Subcutaneous abdominal adipose tissue (tissue), 5 donors: ENCODE measurements at regions not wholly inside any gene's neighbourhood (a gene's known extent, or its start where the extent isn't known, plus 50 kb on each side); places are given as distances from the start of the nearest gene placed in this dataset.
"Not testable (repeated sequence)": the region's sequence is repeated elsewhere in the genome, so short reads cannot be mapped to it uniquely, and the experiment has no call there.

ENCODE experiments used
- H3K27ac ChIP-seq: one replicate; pipeline ENCODE4 v1.7.0; 2013; ENCODE audit warnings: low read depth, mild to moderate bottlenecking, inconsistent platforms, low read length, moderate library complexity
- H3K27me3 ChIP-seq, 5 donors: one replicate each; pipeline ENCODE4 v1.7.0; 2013; ENCODE audit warnings: low read length in 5 of 5, inconsistent platforms in 1 of 5; ENCODE audit not compliant: control insufficient read depth in 5 of 5, insufficient read depth in 4 of 5
- H3K36me3 ChIP-seq, 5 donors: one replicate each; pipeline ENCODE4 v1.7.0; 2013; ENCODE audit warnings: low read length in 5 of 5; ENCODE audit not compliant: control insufficient read depth in 5 of 5, insufficient read depth in 5 of 5
- H3K4me1 ChIP-seq, 5 donors: one replicate each; pipeline ENCODE4 v1.7.0; 2013; ENCODE audit warnings: low read length in 5 of 5, mild to moderate bottlenecking in 3 of 5, moderate library complexity in 1 of 5; ENCODE audit not compliant: control insufficient read depth in 5 of 5, insufficient read depth in 5 of 5
- H3K4me3 ChIP-seq, 5 donors: one replicate each; pipeline ENCODE4 v1.7.0; 2013; ENCODE audit warnings: low read length in 5 of 5, low read depth in 1 of 5
- H3K9ac ChIP-seq, 5 donors: one replicate each; pipeline ENCODE4 v1.7.0; 2013; ENCODE audit warnings: low read length in 5 of 5, mild to moderate bottlenecking in 4 of 5, moderate library complexity in 3 of 5
- H3K9me3 ChIP-seq, 5 donors: one replicate each; pipeline ENCODE4 v1.7.0; 2013; ENCODE audit warnings: low read length in 5 of 5; ENCODE audit not compliant: control insufficient read depth in 5 of 5
- donor health status: healthy.
- donor health status: healthy.
- donor health status: healthy.
- donor health status: healthy.
- donor health status: healthy.

DNA sequence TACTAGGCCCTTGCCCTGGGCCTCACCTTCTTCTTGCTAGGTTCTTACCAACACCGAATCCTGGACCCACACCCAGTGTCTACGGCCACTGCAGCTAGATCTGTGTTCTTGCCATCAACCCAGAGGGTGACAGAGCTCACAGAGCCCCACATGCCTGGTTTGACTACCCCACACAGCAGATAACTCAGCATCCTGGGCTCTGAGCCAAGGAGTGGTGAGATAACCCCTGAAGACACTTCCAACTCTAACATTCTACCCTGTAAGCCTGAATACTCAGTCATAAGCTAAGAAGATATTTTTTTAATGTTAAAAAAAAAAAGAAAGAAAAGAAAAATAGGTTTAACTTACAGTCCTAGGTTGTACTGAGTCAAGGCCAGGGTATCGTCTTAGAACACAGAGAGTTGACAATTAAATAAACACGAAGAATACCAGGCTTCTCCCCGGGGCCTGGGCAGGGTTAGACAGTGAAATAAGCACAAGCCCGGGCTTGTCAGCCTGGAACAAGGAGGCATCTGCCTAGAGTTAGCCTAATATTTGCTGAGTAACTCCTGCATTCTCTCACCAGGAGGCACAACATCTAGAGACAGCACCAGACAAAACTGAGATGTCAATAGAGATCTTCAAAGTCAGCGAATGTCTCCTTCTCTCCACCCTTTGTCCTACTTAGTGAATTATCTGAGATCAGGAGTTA is 556.5 kb upstream of the LRRN3 start:
- Histone ChIP-seq H3K9ac (no peak overlapping the region), H3K27me3 (no peaks in the 10 kb centered on the region), H3K27ac (no peak overlapping the region), H3K36me3 (no peaks in the 10 kb centered on the region), H3K4me1 (peaks cover 0 to 10% (median 0%) of the 10 kb centered on the region in 5 donors), H3K4me3 (no peak overlapping the region), H3K9me3 (no peaks in the 10 kb centered on the region)

DNA sequence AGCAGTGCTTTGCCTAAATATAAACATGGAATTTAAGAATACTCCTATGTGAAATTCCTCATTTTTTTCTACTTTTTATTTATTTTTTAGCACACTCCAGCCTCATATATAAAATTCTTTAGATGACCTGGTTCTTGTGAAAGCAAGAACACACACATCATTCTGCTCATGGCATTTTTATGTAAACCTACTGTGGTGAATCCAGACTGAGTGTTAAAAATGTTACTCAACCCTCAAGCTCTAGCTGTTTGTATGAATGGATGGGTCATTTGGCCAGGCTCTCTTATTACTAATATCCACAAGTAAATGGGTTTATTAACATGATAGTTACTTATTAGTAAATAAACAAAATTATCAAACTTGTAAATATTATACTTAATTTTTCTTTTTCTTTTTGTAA is 551.7 kb upstream of the LRRN3 start:
- Histone ChIP-seq H3K9ac (no peak overlapping the region), H3K27ac (no peak overlapping the region), H3K9me3 (peaks cover 0 to under 1% (median 0%) of the 10 kb centered on the region in 5 donors), H3K4me1 (peaks cover 0 to 9% (median 0%) of the 10 kb centered on the region in 5 donors), H3K36me3 (no peaks in the 10 kb centered on the region), H3K27me3 (no peaks in the 10 kb centered on the region), H3K4me3 (no peak overlapping the region)

DNA sequence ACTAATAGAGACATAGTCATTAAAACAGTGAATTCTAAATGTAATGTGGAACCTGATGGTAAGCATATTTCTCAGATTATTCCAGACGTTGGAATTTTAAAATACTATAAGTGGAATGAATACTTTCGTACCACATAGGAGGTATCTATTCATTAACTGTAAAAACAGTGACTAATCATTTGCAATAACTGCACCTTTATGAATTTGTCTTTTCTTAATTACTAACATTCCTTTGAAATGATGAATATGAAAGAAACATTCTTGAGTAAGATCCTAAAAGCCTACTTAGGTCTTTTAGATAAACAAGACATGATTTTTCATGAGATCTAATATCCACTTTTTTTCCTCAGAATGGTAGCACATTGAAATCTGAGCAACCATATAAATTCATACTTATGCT is 549.0 kb upstream of the LRRN3 start:
- H3K9ac ChIP-seq, result no peak overlapping the region
- no peaks in the 10 kb centered on the region for H3K36me3 ChIP-seq

DNA sequence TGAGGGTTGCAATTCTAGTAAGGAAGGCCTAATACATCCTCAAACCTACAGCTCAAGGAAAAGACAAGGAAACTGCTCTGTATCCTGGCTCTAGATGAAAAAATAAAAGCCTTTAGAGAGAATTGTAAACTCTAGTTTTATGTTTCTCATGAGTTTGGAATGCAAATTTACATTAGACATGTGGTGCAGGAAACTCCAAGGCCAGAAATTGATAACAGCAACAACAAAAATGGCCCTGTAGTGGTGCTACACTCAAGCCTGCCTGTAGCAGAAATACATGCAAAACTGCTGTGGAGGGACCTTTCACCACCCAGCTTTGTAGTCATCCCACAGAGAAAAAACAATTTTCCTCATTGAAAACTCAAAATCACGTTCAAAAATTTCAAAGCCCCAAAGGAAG is 546.7 kb upstream of the LRRN3 start:
- Histone ChIP-seq H3K9me3 (peaks cover 0 to 2% (median 0%) of the 10 kb centered on the region in 5 donors), H3K4me1 (no peaks in the 10 kb centered on the region), H3K9ac (no peak overlapping the region), H3K36me3 (no peaks in the 10 kb centered on the region), H3K27ac (no peak overlapping the region), H3K4me3 (no peak overlapping the region), H3K27me3 (no peaks in the 10 kb centered on the region)

More for the DNA sequence above, 549.0 kb upstream of the LRRN3 start:
- Histone ChIP-seq H3K4me1 (no peaks in the 10 kb centered on the region), H3K27ac (no peak overlapping the region), H3K27me3 (no peaks in the 10 kb centered on the region), H3K4me3 (no peak overlapping the region), H3K9me3 (peaks cover 0 to 2% (median 0%) of the 10 kb centered on the region in 5 donors)

DNA sequence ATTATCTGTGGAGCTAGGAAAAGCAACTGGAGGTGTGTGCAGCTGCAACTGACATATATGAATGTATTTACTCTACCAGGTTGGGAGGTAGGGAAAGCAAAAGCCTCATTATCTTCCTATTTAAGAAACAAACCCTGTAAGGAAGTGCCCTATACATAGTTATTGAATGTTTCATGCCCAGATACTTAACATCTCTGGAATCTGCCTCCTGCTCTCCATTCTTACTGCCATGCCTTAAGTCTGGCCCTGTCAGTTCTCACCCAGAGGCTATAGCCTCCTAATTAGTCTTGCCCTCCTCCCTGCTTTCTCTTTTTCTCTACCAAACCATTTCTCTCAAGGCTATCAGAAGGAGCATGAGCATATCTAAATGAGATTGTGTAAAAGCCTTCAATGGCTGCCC is 542.6 kb upstream of the LRRN3 start:
- Histone ChIP-seq H3K36me3 (no peaks in the 10 kb centered on the region), H3K4me3 (no peak overlapping the region), H3K27me3 (no peaks in the 10 kb centered on the region), H3K9ac (no peak overlapping the region), H3K27ac (no peak overlapping the region), H3K9me3 (peaks cover 4 to 24% (median 13%) of the 10 kb centered on the region in 5 donors), H3K4me1 (no peaks in the 10 kb centered on the region)

DNA sequence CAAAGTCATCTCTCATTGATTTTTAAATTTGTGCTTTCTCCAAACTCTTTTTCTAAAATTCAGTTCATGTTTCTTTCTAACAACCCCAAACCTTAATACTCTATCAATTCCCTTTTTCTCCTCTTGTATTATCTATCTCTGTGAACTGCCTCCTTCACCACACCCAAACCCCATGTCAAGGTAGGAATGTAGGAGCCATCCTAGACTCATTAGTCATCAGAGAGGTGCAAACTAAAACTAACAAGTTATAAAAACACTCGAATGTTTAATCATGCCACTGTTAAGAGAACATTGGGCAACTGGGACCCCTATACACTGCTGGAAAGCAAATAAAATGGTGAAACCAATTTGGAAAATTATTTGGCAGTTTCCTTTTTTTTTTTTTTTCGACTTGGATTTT is 533.8 kb upstream of the LRRN3 start:
- H3K27ac ChIP-seq, result no peak overlapping the region

DNA sequence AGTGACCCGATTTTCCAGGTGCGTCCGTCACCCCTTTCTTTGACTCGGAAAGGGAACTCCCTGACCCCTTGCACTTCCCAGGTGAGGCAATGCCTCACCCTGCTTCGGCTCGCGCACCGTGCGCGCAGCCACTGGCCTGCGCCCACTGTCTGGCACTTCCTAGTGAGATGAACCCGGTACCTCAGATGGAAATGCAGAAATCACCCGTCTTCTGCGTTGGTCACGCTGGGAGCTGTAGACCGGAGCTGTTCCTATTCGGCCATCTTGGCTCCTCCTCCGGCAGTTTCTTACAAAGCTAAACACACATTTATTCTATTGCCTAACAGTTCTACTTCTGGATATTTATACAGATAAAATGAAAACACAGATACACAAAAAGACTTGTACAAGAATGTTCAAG is 527.6 kb upstream of the LRRN3 start:
- not testable (repeated sequence) for H3K36me3 ChIP-seq, H3K9me3 ChIP-seq, H3K9ac ChIP-seq

More for the DNA sequence above, 533.8 kb upstream of the LRRN3 start:
- no peak overlapping the region for H3K9ac ChIP-seq
- H3K9me3 ChIP-seq, result peaks cover 0 to 14% (median 3%) of the 10 kb centered on the region in 5 donors
- no peaks in the 10 kb centered on the region for H3K27me3 ChIP-seq
- H3K36me3 ChIP-seq, result no peaks in the 10 kb centered on the region
- H3K4me1 ChIP-seq, result no peaks in the 10 kb centered on the region
- H3K4me3 ChIP-seq, result no peak overlapping the region

DNA sequence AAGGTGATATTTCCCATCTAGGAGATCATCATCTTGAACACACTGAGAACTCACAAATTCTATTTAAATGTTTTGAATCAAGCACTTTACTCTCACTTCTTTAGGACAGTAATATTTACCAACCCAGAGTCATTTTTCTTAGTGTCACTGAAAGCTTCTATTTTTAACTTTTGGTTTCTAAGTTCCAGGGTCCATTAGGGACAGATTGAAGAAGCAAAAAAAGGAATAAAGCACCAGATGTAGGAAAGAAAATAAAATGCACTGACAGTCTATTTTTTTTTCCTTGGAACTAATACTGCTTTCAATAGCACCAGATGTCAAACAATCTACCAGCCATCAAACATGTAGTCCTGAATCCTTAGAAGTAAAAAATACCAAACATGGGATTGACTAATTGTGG is 526.7 kb upstream of the LRRN3 start:
- no peaks in the 10 kb centered on the region for H3K36me3 ChIP-seq
- no peak overlapping the region for H3K9ac ChIP-seq
- H3K4me1 ChIP-seq, result peaks cover 0 to 2% (median 0%) of the 10 kb centered on the region in 5 donors
- no peaks in the 10 kb centered on the region for H3K27me3 ChIP-seq
- no peak overlapping the region for H3K27ac ChIP-seq
- H3K4me3 ChIP-seq, result no peak overlapping the region
- H3K9me3 ChIP-seq, result no peaks in the 10 kb centered on the region

More for the DNA sequence above, 527.6 kb upstream of the LRRN3 start:
- H3K4me3 ChIP-seq, H3K4me1 ChIP-seq, H3K27me3 ChIP-seq, H3K27ac ChIP-seq: not testable (repeated sequence)

DNA sequence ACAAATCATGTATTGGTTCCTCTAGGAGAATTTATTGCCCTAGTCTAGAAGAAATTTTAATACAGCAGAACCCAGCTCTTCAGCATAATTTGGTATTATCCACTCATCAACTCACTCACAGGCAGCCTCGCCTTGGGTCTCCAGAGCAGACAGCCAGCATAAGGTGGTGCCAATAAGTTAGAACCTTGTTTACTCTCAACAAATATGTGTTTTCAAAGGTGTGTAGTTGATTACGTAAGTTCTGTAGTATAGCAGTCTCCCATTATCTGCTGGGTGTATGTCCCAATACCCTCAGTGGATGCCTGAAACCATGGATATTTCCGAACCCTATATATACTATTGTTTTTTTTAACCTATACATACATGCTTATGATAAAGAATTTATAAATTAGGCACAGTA is 522.5 kb upstream of the LRRN3 start:
- Histone ChIP-seq H3K4me1 (peaks cover 0 to 2% (median 0%) of the 10 kb centered on the region in 5 donors), H3K9ac (no peak overlapping the region), H3K27me3 (no peaks in the 10 kb centered on the region), H3K36me3 (no peaks in the 10 kb centered on the region), H3K4me3 (no peak overlapping the region), H3K27ac (no peak overlapping the region), H3K9me3 (no peaks in the 10 kb centered on the region)

DNA sequence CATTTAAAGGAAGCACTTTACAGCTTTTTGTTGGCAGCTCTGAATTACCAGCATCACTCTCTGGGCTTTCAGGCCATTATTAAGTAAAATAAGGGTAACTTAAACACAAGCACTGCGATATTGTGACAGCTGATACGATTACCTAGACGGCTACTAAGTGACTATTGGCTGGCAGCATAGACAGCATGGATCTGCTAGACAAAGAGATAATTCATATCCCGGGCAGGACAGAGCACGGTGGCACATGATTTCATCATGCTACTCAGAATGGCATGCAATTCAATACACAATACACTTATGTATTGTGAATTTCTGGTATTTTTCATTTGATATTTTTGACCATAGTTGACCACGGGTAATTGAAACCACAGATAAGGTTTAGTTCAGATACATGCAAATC is 522.0 kb upstream of the LRRN3 start:
- Histone ChIP-seq H3K9me3 (no peaks in the 10 kb centered on the region), H3K27ac (no peak overlapping the region), H3K9ac (no peak overlapping the region), H3K4me1 (peaks cover 0 to 2% (median 0%) of the 10 kb centered on the region in 5 donors), H3K4me3 (no peak overlapping the region), H3K36me3 (no peaks in the 10 kb centered on the region), H3K27me3 (no peaks in the 10 kb centered on the region)
